Spleen (tissue), 7 donors: ENCODE measurements at regions not wholly inside any gene's neighbourhood (a gene's known extent, or its start where the extent isn't known, plus 50 kb on each side); places are given as distances from the start of the nearest gene placed in this dataset.

Source experiments
- CTCF ChIP-seq, 11 experiments: fragments of 200-600 bp in 7 of 11; fragments of 450-650 bp in 4 of 11; sonication (generic) in 4 of 11; IDR thresholded peaks in 8 of 11; conservative IDR thresholded peaks in 3 of 11; 1 replicate in 7 of 11; 2 replicates in 4 of 11; pipeline versions ENCODE4 v1.4.0 to v1.8.0; 2016 to 2021; ENCODE audit warnings: antibody characterized with exemption in 11 of 11, inconsistent platforms in 4 of 11, mild to moderate bottlenecking in 1 of 11
- POLR2A ChIP-seq, 3 donors: fragments of 450-650 bp; IDR thresholded peaks; one replicate each; pipeline ENCODE4 v1.5.1; 2017; ENCODE audit warnings: antibody characterized with exemption in 3 of 3, mild to moderate bottlenecking in 1 of 3
- POLR2AphosphoS5 ChIP-seq, 3 donors: sonication (generic); formaldehyde crosslinking; IDR thresholded peaks; one replicate each; pipeline ENCODE4 v1.5.1; 2017; ENCODE audit warnings: antibody characterized with exemption in 3 of 3
- donor health status: DM: no; HTN: no; CAD: no; lungs with moderate emphysema.
- donor health status: DM: no; HTN: no; CAD: no.
- donor health status: DM: no; HTN: no; CAD: no.

- TF ChIP-seq CTCF (IDR thresholded peaks at IDR 0.05 in 8 of 11, conservative IDR thresholded peaks at IDR 0.05 in 3 of 11) (no peak), POLR2AphosphoS5 (IDR thresholded peaks at IDR 0.05) (no peak), POLR2A (IDR thresholded peaks at IDR 0.05) (no peak)
Observed at GRCh38 chr6:113684382-113684901, 172.7 kb upstream of the MARCKS start.
